ENCODE measurements at regions not wholly inside any gene's neighbourhood (a gene's known extent, or its start where the extent isn't known, plus 50 kb on each side); places are given as distances from the start of the nearest gene placed in this dataset.

- TF ChIP-seq REST (IDR thresholded peaks at IDR 0.05; ENCODE audit: borderline replicate concordance) (no peak), EZH2 (IDR thresholded peaks at IDR 0.05; ENCODE audit: borderline replicate concordance, insufficient read depth, low read length, poor library complexity, severe bottlenecking) (no peak), MXI1 (conservative IDR thresholded peaks at IDR 0.05; ENCODE audit: poor library complexity, severe bottlenecking) (no peak), EP300 (conservative IDR thresholded peaks at IDR 0.05; ENCODE audit: poor library complexity, severe bottlenecking) (no peak), RAD21 (conservative IDR thresholded peaks at IDR 0.05) (no peak), TAF1 (IDR thresholded peaks at IDR 0.05; ENCODE audit: low read depth) (no peak), POLR2AphosphoS5 (IDR thresholded peaks at IDR 0.05) (no peak)
- TF ChIP-seq, protein P1, sequence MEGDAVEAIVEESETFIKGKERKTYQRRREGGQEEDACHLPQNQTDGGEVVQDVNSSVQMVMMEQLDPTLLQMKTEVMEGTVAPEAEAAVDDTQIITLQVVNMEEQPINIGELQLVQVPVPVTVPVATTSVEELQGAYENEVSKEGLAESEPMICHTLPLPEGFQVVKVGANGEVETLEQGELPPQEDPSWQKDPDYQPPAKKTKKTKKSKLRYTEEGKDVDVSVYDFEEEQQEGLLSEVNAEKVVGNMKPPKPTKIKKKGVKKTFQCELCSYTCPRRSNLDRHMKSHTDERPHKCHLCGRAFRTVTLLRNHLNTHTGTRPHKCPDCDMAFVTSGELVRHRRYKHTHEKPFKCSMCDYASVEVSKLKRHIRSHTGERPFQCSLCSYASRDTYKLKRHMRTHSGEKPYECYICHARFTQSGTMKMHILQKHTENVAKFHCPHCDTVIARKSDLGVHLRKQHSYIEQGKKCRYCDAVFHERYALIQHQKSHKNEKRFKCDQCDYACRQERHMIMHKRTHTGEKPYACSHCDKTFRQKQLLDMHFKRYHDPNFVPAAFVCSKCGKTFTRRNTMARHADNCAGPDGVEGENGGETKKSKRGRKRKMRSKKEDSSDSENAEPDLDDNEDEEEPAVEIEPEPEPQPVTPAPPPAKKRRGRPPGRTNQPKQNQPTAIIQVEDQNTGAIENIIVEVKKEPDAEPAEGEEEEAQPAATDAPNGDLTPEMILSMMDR (IDR thresholded peaks at IDR 0.05; ENCODE audit: poor library complexity, severe bottlenecking): no peak
Measured at GRCh38 chr9:13053504-13053903, 226.0 kb downstream of the MPDZ start.

All from neural cell (in vitro differentiated cells).